Ovary (tissue), 7 donors: ENCODE measurements at regions not wholly inside any gene's neighbourhood (a gene's known extent, or its start where the extent isn't known, plus 50 kb on each side); places are given as distances from the start of the nearest gene placed in this dataset.

Experiments
- DNase-seq, 5 donors: peaks; one replicate each; pipeline ENCODE4 v3.0.0-alpha.2; 2019 to 2020
- H3K27ac ChIP-seq, 2 donors: fragments of 200-600 bp; one replicate each; pipeline versions ENCODE4 v1.5.1 to v1.8.0; 2019 to 2022
- H3K27me3 ChIP-seq: fragments of 200-600 bp; one replicate; pipeline ENCODE4 v1.8.0; 2022
- H3K36me3 ChIP-seq: fragments of 200-600 bp; sonication (generic); one replicate; pipeline ENCODE4 v1.5.1; 2019
- H3K4me1 ChIP-seq: one replicate; pipeline ENCODE4 v1.8.1; 2013; ENCODE audit warnings: mild to moderate bottlenecking, moderate library complexity; ENCODE audit not compliant: insufficient read depth
- H3K4me3 ChIP-seq: fragments of 200-600 bp; sonication (generic); one replicate; pipeline ENCODE4 v1.5.1; 2017
- H3K9me3 ChIP-seq, 2 donors: fragments of 200-600 bp in 1 of 2; sonication (generic) in 1 of 2; one replicate each; pipeline versions ENCODE4 v1.5.1 to v1.8.1; 2013 to 2019; ENCODE audit warnings: mild to moderate bottlenecking in 1 of 2, moderate library complexity in 1 of 2
- CTCF ChIP-seq, 3 donors: fragments of 450-650 bp in 2 of 3; fragments of 200-600 bp in 1 of 3; IDR thresholded peaks; one replicate each; pipeline versions ENCODE4 v1.5.1 to v1.8.0; 2016 to 2022; ENCODE audit warnings: antibody characterized with exemption in 3 of 3, mild to moderate bottlenecking in 1 of 3
- EP300 ChIP-seq: sonication (generic); formaldehyde crosslinking; IDR thresholded peaks from one replicate; pipeline ENCODE4 v1.6.1; 2017; ENCODE audit warnings: antibody characterized with exemption
- POLR2A ChIP-seq: fragments of 450-650 bp; IDR thresholded peaks from one replicate; pipeline ENCODE4 v1.6.1; 2017; ENCODE audit warnings: antibody characterized with exemption, mild to moderate bottlenecking, moderate library complexity
- WGBS, 3 donors: extraction: QIAGEN DNeasy Blood & Tissue Kit in 1 of 3; methylation state at CpG; one replicate each; pipeline versions ENCODE4 v1.1.5 to v1.1.7; 2013 to 2017; 5-methylcytosine and 5-hydroxymethylcytosine counted together
- intact Hi-C, 4 donors: fragments of 100-400 bp; cut with DNase I; formaldehyde crosslinking; loops; one replicate each; pipeline versions ENCODE4 v1.11.0 to v1.15.1; 2022 to 2023
- donor health status: DM: no; HTN: no; CAD: no; lungs with moderate emphysema.
- donor health status: DM: no; HTN: no; CAD: no.
- donor health status: Bipolar disorder and iron deficiency.
- donor health status: DM: no; HTN: no; CAD: no.
- donor health status: DM: yes; HTN: yes; CAD: no.

GRCh38 chr1:239067058-239067457 lies 319.3 kb upstream of the CHRM3 start:
- Histone ChIP-seq H3K9me3 (no peaks in the 10 kb centered on the region), H3K4me1 (no peaks in the 10 kb centered on the region), H3K27me3 (no peaks in the 10 kb centered on the region), H3K27ac (no peak overlapping the region), H3K4me3 (no peak overlapping the region), H3K36me3 (no peaks in the 10 kb centered on the region)
- no peak for DNase-seq
- no peak for TF ChIP-seq CTCF (IDR thresholded peaks at IDR 0.05)
- TF ChIP-seq EP300 = no peak
- no peak for TF ChIP-seq POLR2A
- WGBS, 3 donors = 81 to 88% (median 87%) methylated on average over 1 of the region's 1 CpG
- intact Hi-C loops = no loop called here

GRCh38 chr1:239061770-239062169 lies 324.6 kb upstream of the CHRM3 start:
- no peaks in the 10 kb centered on the region for H3K36me3 ChIP-seq
- H3K4me1 ChIP-seq = no peaks in the 10 kb centered on the region
- WGBS, 3 donors = 68 to 77% (median 76%) methylated on average over 7 of the region's 7 CpGs
- H3K9me3 ChIP-seq = no peaks in the 10 kb centered on the region
- no peak overlapping the region for H3K4me3 ChIP-seq
- no peak overlapping the region for H3K27ac ChIP-seq
- intact Hi-C loops = no loop called here
- TF ChIP-seq CTCF (IDR thresholded peaks at IDR 0.05) (no peak), EP300 (no peak), POLR2A (no peak)
- DNase-seq = no peak
- no peaks in the 10 kb centered on the region for H3K27me3 ChIP-seq

- H3K27me3 ChIP-seq = no peaks in the 10 kb centered on the region
- H3K27ac ChIP-seq = no peak overlapping the region
- TF ChIP-seq POLR2A (no peak), EP300 (no peak), CTCF (IDR thresholded peaks at IDR 0.05) (no peak)
- H3K36me3 ChIP-seq = no peaks in the 10 kb centered on the region
- intact Hi-C loops = no loop called here
- 45 to 57% (median 54%) methylated on average over 6 of the region's 6 CpGs for WGBS, 3 donors
- no peaks in the 10 kb centered on the region for H3K4me1 ChIP-seq
- H3K9me3 ChIP-seq = no peaks in the 10 kb centered on the region
- no peak for DNase-seq
- H3K4me3 ChIP-seq = no peak overlapping the region
Measured at GRCh38 chr1:239058190-239058589, 328.2 kb upstream of the CHRM3 start.

- Histone ChIP-seq H3K27me3 (no peaks in the 10 kb centered on the region), H3K9me3 (no peaks in the 10 kb centered on the region), H3K36me3 (no peaks in the 10 kb centered on the region), H3K27ac (no peak overlapping the region), H3K4me1 (no peaks in the 10 kb centered on the region), H3K4me3 (no peak overlapping the region)
- 46 to 76% (median 70%) methylated on average over 3 of the region's 3 CpGs for WGBS, 3 donors
- no peak for DNase-seq
- intact Hi-C loops = no loop called here
- TF ChIP-seq EP300 (no peak), POLR2A (no peak), CTCF (IDR thresholded peaks at IDR 0.05) (no peak)
Measured at GRCh38 chr1:239056940-239057339, 329.4 kb upstream of the CHRM3 start.

- H3K36me3 ChIP-seq = no peaks in the 10 kb centered on the region
- intact Hi-C loops = no loop called here
- 37 to 53% (median 38%) methylated on average over 3 of the region's 3 CpGs for WGBS, 3 donors
Measured at GRCh38 chr1:239053279-239053678, 333.1 kb upstream of the CHRM3 start.

More at GRCh38 chr1:239053279-239053678, 333.1 kb upstream of the CHRM3 start:
- Histone ChIP-seq H3K4me1 (no peaks in the 10 kb centered on the region), H3K9me3 (no peaks in the 10 kb centered on the region), H3K27me3 (no peaks in the 10 kb centered on the region), H3K4me3 (no peak overlapping the region), H3K27ac (no peak overlapping the region)
- TF ChIP-seq CTCF (IDR thresholded peaks at IDR 0.05) (no peak), EP300 (no peak), POLR2A (no peak)
- no peak for DNase-seq
